CD4-positive, alpha-beta T cell (primary cell): ENCODE measurements at regions not wholly inside any gene's neighbourhood (a gene's known extent, or its start where the extent isn't known, plus 50 kb on each side); places are given as distances from the start of the nearest gene placed in this dataset.

Source experiments
- ATAC-seq: fragments of 200-7000 bp; cut with Tn5 transposase; one replicate; pipeline ENCODE4 v1.10.0; 2022; ENCODE audit warnings: mild to moderate bottlenecking; ENCODE audit not compliant: poor library complexity
- CTCF ChIA-PET: fragments of 350-600 bp; sonication (Branson Sonifier 250); formaldehyde crosslinking; loops from one replicate; lab custom pipeline; 2021; ENCODE audit warnings: antibody characterized with exemption, inconsistent platforms; lab: Charles Lee
- POLR2A ChIA-PET: fragments of 350-600 bp; sonication (Branson Sonifier 250); formaldehyde crosslinking; loops from one replicate; lab custom pipeline; 2021; ENCODE audit warnings: antibody characterized with exemption, inconsistent platforms; lab: Charles Lee
- DNase-seq, 14 experiments: peaks; one replicate each; pipeline ENCODE4 v3.0.0-alpha.2; 2013 to 2020; ENCODE audit warnings: mixed read lengths in 2 of 14
- H3K27ac ChIP-seq, 2 donors: one replicate each; pipeline versions ENCODE4 v1.5.1 to v1.7.0; 2013; ENCODE audit warnings: low read length in 2 of 2, low read depth in 1 of 2, mild to moderate bottlenecking in 1 of 2
- H3K27me3 ChIP-seq, 2 experiments: 1 replicate in 1 of 2; 2 replicates in 1 of 2; pipeline versions ENCODE4 v1.6.1 to v1.7.0; 2013; ENCODE audit warnings: low read length in 2 of 2, control low read depth in 1 of 2, mild to moderate bottlenecking in 1 of 2, moderate library complexity in 1 of 2; ENCODE audit not compliant: insufficient read depth in 2 of 2, control insufficient read depth in 1 of 2
- H3K36me3 ChIP-seq: one replicate; pipeline ENCODE4 v1.6.1; 2013; ENCODE audit warnings: low read length, control low read depth; ENCODE audit not compliant: insufficient read depth
- H3K4me1 ChIP-seq: one replicate; pipeline ENCODE4 v1.6.1; 2013; ENCODE audit warnings: low read length, control low read depth; ENCODE audit not compliant: insufficient read depth
- H3K4me3 ChIP-seq: one replicate; pipeline ENCODE4 v1.5.1; 2013; ENCODE audit warnings: mild to moderate bottlenecking, low read length, moderate library complexity
- H3K9me3 ChIP-seq, 2 experiments: 1 replicate in 1 of 2; 2 replicates in 1 of 2; pipeline versions ENCODE4 v1.6.1 to v1.7.0; 2013; ENCODE audit warnings: low read length in 2 of 2, mild to moderate bottlenecking in 2 of 2, control low read depth in 1 of 2, moderate library complexity in 1 of 2; ENCODE audit not compliant: control insufficient read depth in 1 of 2, insufficient read depth in 1 of 2
- H3K27ac Mint-ChIP-seq: one replicate; pipeline ENCODE4 v1.8.0; 2020; ENCODE audit warnings: mixed read lengths
- H3K27me3 Mint-ChIP-seq: one replicate; pipeline ENCODE4 v1.8.0; 2021; ENCODE audit warnings: mixed read lengths
- H3K36me3 Mint-ChIP-seq: one replicate; pipeline ENCODE4 v1.8.0; 2021; ENCODE audit warnings: low read depth, mixed read lengths
- H3K4me1 Mint-ChIP-seq: one replicate; pipeline ENCODE4 v1.8.0; 2021; ENCODE audit warnings: low read depth, mixed read lengths
- H3K4me3 Mint-ChIP-seq: one replicate; pipeline ENCODE4 v1.8.0; 2020; ENCODE audit warnings: mild to moderate bottlenecking, mixed read lengths
- H3K9me3 Mint-ChIP-seq: one replicate; pipeline ENCODE4 v1.8.0; 2020; ENCODE audit warnings: mixed read lengths
- CTCF ChIP-seq: fragments of 200-600 bp; IDR thresholded peaks from one replicate; pipeline ENCODE4 v1.8.0; 2022; ENCODE audit warnings: antibody characterized with exemption, mild to moderate bottlenecking
- intact Hi-C, 2 experiments: fragments of 100-400 bp; cut with DNase I in 1 of 2; cut with micrococcal nuclease in 1 of 2; formaldehyde crosslinking; loops; one replicate each; pipeline versions ENCODE4 v1.15.1 to v1.9.0; 2023 to 2025; cut with DNase I, micrococcal nuclease

- no peaks in the 10 kb centered on the region for H3K36me3 Mint-ChIP-seq
- Histone ChIP-seq H3K4me1 (no peaks in the 10 kb centered on the region), H3K27me3 (no peaks in the 10 kb centered on the region), H3K9me3 (no peaks in the 10 kb centered on the region), H3K4me3 (no peak overlapping the region), H3K27ac (no peak overlapping the region), H3K36me3 (no peaks in the 10 kb centered on the region)
- POLR2A ChIA-PET = no interaction called here
- DNase-seq (no peak), ATAC-seq (no peak)
- no peak overlapping the region for H3K4me3 Mint-ChIP-seq
- TF ChIP-seq CTCF = no peak
- peaks cover 4% of the 10 kb centered on the region for H3K9me3 Mint-ChIP-seq
- no peak overlapping the region for H3K27ac Mint-ChIP-seq
- intact Hi-C loops = no loop called here
- CTCF ChIA-PET = no interaction called here
- H3K27me3 Mint-ChIP-seq = no peaks in the 10 kb centered on the region
- no peaks in the 10 kb centered on the region for H3K4me1 Mint-ChIP-seq
These were observed 455.0 kb upstream of the FTMT start for GRCh38 chr5:121396716-121397115.

GRCh38 chr5:121399879-121400278, 451.8 kb upstream of the FTMT start:
- H3K27me3 Mint-ChIP-seq = no peaks in the 10 kb centered on the region
- H3K4me3 Mint-ChIP-seq = no peak overlapping the region
- H3K27ac Mint-ChIP-seq = no peak overlapping the region
- H3K9me3 ChIP-seq = peaks cover 0 to 4% of the 10 kb centered on the region in 2 experiments
- H3K4me3 ChIP-seq = no peak overlapping the region
- POLR2A ChIA-PET = no interaction called here
- DNase-seq (no peak), ATAC-seq (no peak)
- H3K27me3 ChIP-seq = no peaks in the 10 kb centered on the region
- CTCF ChIA-PET = no interaction called here
- intact Hi-C loops = no loop called here
- no peaks in the 10 kb centered on the region for H3K36me3 Mint-ChIP-seq
- no peaks in the 10 kb centered on the region for H3K36me3 ChIP-seq
- no peak overlapping the region for H3K27ac ChIP-seq
- no peak for TF ChIP-seq CTCF
- H3K4me1 Mint-ChIP-seq = no peaks in the 10 kb centered on the region
- H3K9me3 Mint-ChIP-seq = peaks cover 5% of the 10 kb centered on the region
- no peaks in the 10 kb centered on the region for H3K4me1 ChIP-seq

- TF ChIP-seq CTCF = no peak
- H3K27me3 Mint-ChIP-seq = no peaks in the 10 kb centered on the region
- intact Hi-C loops = no loop called here
- no peak overlapping the region for H3K27ac Mint-ChIP-seq
- POLR2A ChIA-PET = no interaction called here
- H3K9me3 Mint-ChIP-seq = peaks cover 8% of the 10 kb centered on the region
- no peak overlapping the region for H3K27ac ChIP-seq
- H3K4me3 Mint-ChIP-seq = no peak overlapping the region
- no peaks in the 10 kb centered on the region for H3K4me1 ChIP-seq
- H3K4me3 ChIP-seq = no peak overlapping the region
- H3K36me3 ChIP-seq = no peaks in the 10 kb centered on the region
- DNase-seq (no peak), ATAC-seq (no peak)
- H3K27me3 ChIP-seq = no peaks in the 10 kb centered on the region
- CTCF ChIA-PET = no interaction called here
- no peaks in the 10 kb centered on the region for H3K9me3 ChIP-seq
- H3K36me3 Mint-ChIP-seq = no peaks in the 10 kb centered on the region
- no peaks in the 10 kb centered on the region for H3K4me1 Mint-ChIP-seq
These were observed 442.9 kb upstream of the FTMT start for GRCh38 chr5:121408778-121409177.
